ENCODE measurements at regions not wholly inside any gene's neighbourhood (a gene's known extent, or its start where the extent isn't known, plus 50 kb on each side); places are given as distances from the start of the nearest gene placed in this dataset.
"Not testable (repeated sequence)": the region's sequence is repeated elsewhere in the genome, so short reads cannot be mapped to it uniquely, and the experiment has no call there.

DNA sequence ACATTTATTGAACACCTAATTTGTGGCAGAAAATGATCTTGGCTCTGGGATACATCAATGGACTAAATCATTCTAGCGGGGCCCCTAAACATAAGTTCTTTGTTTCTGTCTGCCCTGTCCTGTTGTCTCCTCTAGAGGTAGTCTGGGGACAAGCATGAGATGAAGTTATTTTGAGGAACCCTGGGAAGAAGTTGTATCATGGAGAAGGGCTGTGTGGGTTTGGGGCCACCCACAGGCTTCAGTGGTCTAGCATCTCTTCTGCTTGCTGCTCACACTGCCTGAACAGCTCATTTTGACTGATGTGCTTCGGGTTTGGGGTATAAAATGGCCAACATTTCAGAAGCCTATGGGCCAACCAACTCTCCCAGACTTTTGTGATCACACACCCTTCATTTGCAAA is 50.3 kb upstream of the OSBPL11 start:
- no peak for DNase-seq (ENCODE audit: low read depth in 3 of 3)

DNA sequence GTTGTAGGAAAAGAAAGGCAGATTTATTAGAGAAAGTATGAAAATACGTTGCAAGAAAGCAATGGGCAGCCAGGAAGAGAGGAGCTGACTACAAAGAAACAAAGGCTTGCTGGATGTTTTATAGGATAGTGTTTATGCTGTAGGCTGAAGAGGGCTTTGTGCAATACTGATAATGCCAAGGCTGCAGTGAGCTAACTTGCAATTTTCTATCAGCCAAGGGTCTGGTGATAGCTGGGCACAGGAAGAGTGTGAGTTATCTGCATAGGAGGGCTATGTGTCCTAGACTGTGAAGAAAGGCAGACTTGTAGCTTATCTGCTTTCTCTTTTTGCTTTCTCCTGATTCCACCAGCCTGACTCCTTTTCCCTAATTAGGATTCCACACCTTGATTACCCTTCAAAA is 51.3 kb upstream of the OSBPL11 start:
- DNase-seq (ENCODE audit: low read depth in 3 of 3), result no peak

- no peak for DNase-seq (ENCODE audit: low read depth in 3 of 3)
Measured at GRCh38 chr3:125647318-125648014, 52.2 kb upstream of the OSBPL11 start.

DNA sequence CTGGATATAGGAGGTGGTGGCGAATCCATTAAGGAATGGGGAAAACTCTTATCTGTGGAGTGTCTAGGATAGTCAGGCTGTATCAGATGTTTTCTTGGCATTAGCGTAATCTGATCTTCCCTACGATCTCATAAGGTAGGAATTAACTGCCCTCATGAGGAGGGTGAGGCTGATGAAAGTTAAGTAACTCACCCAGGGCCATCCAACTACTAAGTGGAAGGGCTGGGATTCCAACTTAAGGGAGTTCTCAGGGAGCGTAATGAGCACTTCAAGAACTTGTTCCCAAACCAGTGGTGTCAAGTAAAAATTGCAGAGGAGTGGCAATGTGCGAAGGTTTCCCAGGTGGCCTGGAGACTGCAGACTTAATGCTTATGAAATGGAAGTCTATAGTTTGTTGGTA is 55.9 kb upstream of the OSBPL11 start:
- DNase-seq (ENCODE audit: low read depth in 3 of 3), result no peak

GRCh38 chr3:125652349-125652748 is 57.1 kb upstream of the OSBPL11 start:
- no peak for DNase-seq (ENCODE audit: low read depth in 3 of 3)

DNA sequence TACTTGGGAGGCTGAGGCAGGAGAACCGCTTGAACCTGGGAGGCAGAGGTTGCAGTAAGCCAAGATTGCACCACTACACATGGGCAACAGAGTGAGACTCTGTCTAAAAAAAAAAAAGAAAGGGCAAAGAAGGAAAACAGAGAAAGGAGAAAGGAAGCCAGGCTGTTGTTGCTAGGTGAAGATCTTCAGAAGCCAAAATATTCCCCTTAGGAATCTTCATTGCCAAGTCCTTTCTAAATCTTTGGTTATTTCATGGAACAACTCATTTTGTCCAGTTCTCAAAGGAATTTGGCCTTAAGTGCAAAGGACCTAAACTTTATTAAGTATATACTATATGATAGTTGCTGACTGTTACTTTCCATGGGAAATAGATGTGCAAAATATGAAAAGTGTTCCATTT is 59.2 kb upstream of the OSBPL11 start:
- DNase-seq (ENCODE audit: low read depth in 3 of 3), result no peak

DNA sequence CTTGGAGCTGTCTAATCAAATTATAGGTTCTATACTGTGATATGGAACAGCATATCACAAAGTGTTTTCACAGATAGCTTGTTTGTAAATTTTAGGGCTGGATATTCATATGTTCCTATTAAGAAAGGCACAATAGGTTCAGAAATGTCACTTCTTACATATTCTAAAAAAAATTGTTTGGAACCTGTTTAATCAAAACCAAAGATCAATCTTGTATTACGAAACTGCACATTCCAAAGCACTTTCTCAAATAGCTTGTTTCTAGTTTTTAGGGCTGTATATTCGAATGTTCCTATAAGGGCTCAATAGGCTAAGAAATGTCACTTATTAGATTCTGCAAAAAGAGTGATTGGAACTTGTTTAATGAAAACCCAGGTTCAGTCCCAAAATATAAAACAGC is 67.4 kb upstream of the OSBPL11 start:
- DNase-seq (ENCODE audit: low read depth in 3 of 3), result no peak

- DNase-seq (ENCODE audit: low read depth in 3 of 3), result no peak
Measured at GRCh38 chr3:125670352-125670751, 75.1 kb upstream of the OSBPL11 start.

GRCh38 chr3:125670945-125671344 is 75.6 kb upstream of the OSBPL11 start:
- no peak for DNase-seq (ENCODE audit: low read depth in 3 of 3)

- DNase-seq (ENCODE audit: low read depth in 3 of 3), result no peak
Measured at GRCh38 chr3:125671461-125672243, 76.4 kb upstream of the OSBPL11 start.

DNA sequence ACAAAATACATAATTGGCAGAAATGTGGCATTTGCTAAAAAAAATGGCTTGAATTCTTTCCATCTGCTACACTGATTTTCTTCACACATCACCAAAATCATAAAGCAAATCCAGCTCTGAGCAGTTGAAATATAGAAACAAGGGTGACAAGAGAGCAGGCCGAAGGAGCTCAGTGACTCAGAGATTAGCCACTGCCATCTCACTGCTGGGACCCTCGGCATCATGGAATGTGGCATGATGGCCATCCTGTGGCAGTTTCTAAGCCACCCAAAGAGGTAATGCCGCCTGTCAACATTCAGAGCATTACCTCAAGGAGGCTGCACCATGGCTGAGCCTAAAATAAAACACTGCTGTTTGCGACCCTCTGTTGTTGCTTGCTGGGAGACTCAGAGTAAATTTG is 80.5 kb upstream of the OSBPL11 start:
- DNase-seq (ENCODE audit: low read depth in 3 of 3), result no peak

DNA sequence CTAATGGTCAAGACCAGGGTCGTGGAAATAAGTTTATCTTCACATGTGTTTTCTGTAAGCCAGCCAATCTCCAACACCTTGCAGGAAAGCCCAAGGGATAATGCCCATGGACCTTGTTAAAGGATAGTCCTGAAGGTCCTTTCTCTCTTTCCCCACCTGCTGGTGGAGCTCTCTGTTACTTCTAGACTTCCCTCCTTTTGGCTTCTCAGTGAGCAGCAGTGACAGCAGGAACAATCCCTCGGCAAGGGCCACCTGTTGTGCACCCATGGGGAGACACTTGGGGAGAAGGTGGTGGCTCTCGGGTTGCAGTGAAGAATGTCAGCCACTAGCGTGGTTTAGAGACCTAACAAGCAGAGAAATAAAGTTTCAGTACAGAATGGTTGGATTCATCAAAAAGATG is 84.0 kb upstream of the OSBPL11 start:
- DNase-seq (ENCODE audit: low read depth in 3 of 3), result no peak

DNA sequence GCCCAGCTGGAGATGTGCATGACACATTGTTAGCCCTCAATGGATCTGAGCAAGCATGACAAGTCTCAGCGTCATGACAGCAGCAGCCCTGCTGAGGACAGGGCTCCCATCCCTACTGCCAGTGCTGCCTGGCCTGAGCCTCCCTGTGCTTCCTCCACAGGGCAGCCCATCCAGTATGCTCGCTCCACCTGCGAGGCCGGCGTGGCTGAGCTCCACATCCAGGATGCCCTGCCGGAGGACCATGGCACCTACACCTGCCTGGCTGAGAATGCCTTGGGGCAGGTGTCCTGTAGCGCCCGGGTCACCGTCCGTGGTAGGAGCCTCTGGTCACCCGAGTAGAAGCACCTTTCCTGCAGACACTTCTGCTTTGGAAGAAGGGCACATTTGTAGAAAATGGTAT is 85.8 kb upstream of the OSBPL11 start:
- DNase-seq (ENCODE audit: low read depth in 3 of 3), result no peak

GRCh38 chr3:125681906-125682305 is 86.6 kb upstream of the OSBPL11 start:
- not testable (repeated sequence) for DNase-seq (ENCODE audit: low read depth in 3 of 3)

DNA sequence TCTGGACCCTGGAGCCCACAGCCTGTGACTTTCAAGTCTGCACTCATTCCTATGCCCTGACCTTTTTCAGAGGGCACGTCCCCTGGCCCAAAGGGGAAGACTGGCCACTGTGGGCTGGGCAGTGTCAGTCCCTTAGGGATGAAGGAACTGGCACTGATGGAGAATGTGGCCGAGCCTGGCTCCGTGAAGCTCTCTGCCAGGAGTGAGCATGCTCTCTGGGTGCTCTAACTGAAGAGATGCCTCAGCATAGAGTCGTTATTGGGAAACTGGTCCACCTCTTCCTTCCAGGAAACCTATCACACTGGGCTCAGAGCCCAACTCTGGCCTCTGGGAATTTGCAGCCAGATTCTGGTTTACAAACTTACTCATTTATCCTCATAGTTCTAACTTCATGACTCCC is 87.3 kb upstream of the OSBPL11 start:
- not testable (repeated sequence) for DNase-seq (ENCODE audit: low read depth in 3 of 3)

- DNase-seq (ENCODE audit: low read depth in 3 of 3), result no peak
Measured at GRCh38 chr3:125683067-125683829, 88.0 kb upstream of the OSBPL11 start.

- no peak for DNase-seq (ENCODE audit: low read depth in 3 of 3)
Measured at GRCh38 chr3:125684199-125684598, 88.9 kb upstream of the OSBPL11 start.

- DNase-seq (ENCODE audit: low read depth in 3 of 3), result not testable (repeated sequence)
Measured at GRCh38 chr3:125685741-125686140, 90.4 kb upstream of the OSBPL11 start.

DNA sequence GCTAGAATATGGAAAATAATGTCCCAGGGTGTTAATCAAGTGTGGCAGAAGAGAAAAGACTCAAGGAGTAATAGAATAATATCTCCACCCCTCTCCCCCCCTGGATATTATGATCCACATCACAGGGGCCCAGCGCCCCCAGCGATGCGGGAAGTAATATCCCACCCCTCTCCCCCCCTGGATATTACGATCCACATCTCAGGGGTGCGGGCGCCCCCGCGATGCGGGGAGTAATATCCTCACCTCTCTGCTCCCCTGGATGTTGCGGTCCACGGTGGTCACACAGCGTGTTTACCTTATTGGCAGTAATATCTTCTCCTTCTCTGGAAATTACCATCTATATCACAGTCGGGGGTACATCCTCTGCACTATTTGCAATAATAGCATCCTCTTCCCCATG is 97.1 kb upstream of the OSBPL11 start:
- no peak for DNase-seq (ENCODE audit: low read depth in 3 of 3)

- no peak for DNase-seq (ENCODE audit: low read depth in 3 of 3)
Measured at GRCh38 chr3:125693887-125694286, 98.6 kb upstream of the OSBPL11 start.

DNA sequence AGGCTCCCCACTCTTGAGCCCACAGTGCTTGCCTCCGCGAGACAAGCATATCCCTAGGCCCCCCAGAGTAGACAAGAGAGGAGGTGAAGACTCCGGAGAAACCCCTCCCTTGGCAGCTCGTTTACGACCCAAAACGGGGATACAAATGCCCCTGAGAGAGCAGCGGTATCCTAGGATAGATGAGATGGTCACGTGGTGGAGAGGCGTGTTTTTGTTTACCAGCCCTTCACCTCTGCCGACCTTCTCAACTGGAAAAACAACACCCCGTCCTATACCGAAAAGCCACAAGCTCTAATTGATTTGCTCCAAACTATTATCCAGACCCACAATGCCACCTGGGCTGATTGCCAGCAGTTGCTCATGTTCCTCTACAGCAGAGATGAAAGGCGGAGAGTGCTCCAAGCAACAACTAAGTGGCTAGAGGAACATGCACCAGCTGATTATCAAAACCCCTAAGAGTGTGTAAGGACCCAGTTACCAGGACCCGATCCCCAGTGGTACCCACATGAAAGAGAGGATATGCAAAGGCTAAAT is 99.5 kb upstream of the OSBPL11 start:
- no peak for DNase-seq (ENCODE audit: low read depth in 3 of 3)

- no peak for DNase-seq (ENCODE audit: low read depth in 3 of 3)
Measured at GRCh38 chr3:125695688-125696087, 100.4 kb upstream of the OSBPL11 start.
